ENCODE measurements at regions not wholly inside any gene's neighbourhood (a gene's known extent, or its start where the extent isn't known, plus 50 kb on each side); places are given as distances from the start of the nearest gene placed in this dataset.
"Not testable (repeated sequence)": the region's sequence is repeated elsewhere in the genome, so short reads cannot be mapped to it uniquely, and the experiment has no call there.

- no peak for DNase-seq (ENCODE audit: extremely low read depth in 1 of 11, low read depth in 9 of 11, low spot score in 4 of 11)
These were observed 1013.2 kb downstream of the MRPL39 start for GRCh38 chr21:24594082-24594481.

DNA sequence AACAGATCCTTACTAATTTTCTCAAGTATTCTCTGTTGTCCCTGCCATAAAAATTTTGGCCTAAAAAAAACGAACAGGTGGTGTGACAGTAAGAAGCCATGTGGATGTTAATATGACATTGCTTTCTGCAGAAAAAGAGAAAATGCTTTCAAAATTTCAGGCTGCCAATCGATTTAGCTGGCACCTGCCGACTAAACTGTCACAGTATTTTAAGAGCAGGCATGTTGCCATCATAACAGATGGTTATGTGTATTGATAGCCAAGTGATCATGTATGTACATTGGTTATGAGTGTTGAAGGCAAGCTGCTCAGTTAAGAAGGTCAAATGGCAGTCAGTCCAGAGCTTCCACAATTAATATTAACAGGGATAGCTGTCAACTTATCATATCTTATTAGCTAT, 1017.0 kb downstream of the MRPL39 start:
- DNase-seq (ENCODE audit: extremely low read depth in 1 of 11, low read depth in 9 of 11, low spot score in 4 of 11) = no peak

GRCh38 chr21:24583473-24583872, 1023.8 kb downstream of the MRPL39 start:
- DNase-seq (ENCODE audit: extremely low read depth in 1 of 11, low read depth in 9 of 11, low spot score in 4 of 11) = no peak

DNA sequence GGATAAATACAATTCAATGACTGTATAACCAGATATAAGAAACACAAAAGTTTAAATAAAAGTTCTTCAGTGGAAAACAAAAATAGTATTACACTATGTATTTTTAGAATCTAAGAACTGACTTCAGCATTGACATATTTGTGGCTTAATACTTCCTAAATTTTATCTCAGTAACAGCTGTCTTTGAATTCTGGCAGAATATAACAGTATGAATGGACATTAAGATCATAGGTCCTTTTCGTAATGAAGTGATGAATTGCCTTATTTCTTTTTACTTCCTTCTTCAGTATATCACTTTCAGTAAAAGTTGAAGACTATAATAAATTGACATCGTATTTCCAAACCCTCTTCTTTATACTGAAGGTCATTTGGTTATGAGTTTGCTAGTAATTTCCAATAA, 1030.0 kb downstream of the MRPL39 start:
- DNase-seq (ENCODE audit: extremely low read depth in 1 of 11, low read depth in 9 of 11, low spot score in 4 of 11) = no peak

DNA sequence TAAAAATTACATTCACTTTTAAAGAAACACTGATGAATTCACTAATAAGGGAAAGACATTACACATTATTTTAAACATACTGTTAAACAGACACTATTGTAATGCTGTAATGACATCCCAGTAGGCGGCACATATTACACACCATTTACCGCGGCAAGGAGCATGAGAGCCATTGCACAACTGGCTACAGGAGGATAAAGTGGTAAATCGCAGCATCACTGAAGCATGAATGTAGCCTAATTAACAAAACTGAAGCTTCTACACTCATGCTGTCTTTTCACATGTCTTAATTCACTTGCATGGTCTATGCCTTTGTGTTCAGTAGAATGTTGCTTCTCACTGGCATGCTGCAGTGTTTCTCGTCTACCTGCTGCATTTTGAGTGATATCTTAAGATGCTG, 1046.0 kb downstream of the MRPL39 start:
- peak in 2 of 11 donors; percentile 1 to 2 for DNase-seq (ENCODE audit: extremely low read depth in 1 of 11, low read depth in 9 of 11, low spot score in 4 of 11)

DNA sequence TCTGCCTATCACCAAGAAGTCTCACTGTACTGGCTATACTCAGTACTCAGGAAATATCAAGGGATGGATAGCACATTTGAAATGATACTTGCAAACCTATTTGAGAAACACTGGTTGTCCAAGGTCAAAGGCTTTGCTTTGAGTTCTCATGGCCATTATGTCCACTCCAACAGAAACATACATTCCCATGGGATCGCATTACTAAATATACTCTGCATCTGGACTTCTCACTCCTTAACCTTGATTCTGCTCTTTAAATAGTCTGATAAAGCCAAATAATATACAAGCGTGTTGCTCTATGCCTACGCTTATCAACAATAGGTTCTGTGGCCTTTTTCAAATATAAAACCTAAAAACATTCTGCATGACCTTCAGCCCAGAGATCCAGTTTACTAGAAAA, 1054.8 kb downstream of the MRPL39 start:
- DNase-seq (ENCODE audit: extremely low read depth in 1 of 11, low read depth in 9 of 11, low spot score in 4 of 11) = no peak

GRCh38 chr21:24545807-24546361, 1061.4 kb downstream of the MRPL39 start:
- DNase-seq (ENCODE audit: extremely low read depth in 1 of 11, low read depth in 9 of 11, low spot score in 4 of 11) = no peak

- peak in 1 of 11 donors; percentile 2 for DNase-seq (ENCODE audit: extremely low read depth in 1 of 11, low read depth in 9 of 11, low spot score in 4 of 11)
These were observed 1093.1 kb downstream of the MRPL39 start for GRCh38 chr21:24514081-24514733.

DNA sequence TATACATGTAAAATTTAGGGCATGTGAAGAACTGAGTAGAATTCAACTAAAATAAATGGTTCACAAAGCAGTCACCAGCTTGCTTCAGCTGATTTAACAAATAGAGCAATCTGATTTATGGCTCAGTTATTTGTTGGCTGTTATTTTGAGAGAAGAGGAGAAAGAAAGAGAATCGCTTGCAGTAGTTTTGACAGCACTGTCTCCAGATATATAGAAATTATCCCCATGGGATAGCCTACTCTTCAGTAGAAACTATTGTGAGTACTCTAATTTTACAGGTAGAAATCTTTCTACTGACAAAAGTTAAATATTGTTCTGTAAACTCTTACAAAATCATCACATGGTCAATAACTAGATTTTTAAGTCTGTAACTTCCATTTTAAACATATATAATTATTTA, 1098.2 kb downstream of the MRPL39 start:
- DNase-seq (ENCODE audit: extremely low read depth in 1 of 11, low read depth in 9 of 11, low spot score in 4 of 11) = no peak

- no peak for DNase-seq (ENCODE audit: extremely low read depth in 1 of 11, low read depth in 9 of 11, low spot score in 4 of 11)
These were observed 1120.3 kb downstream of the MRPL39 start for GRCh38 chr21:24486973-24487372.

DNA sequence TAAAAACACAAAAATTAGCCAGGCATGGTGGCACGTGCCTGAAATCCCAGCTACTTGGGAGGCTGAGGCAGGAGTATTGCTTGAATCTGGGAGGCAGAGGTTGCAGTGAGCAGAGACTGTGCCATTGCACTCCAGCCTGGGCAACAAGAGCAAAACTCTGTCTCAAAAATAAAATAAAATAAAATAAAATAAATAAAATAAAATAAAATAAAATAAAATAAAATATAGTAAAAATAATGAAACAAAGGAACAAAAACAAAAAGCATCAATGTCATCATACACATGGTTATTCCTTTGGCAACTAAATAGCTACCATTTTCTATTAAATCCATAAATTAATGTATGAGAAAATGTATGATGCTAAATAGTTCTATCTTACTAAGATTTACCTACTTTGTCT, 1123.9 kb downstream of the MRPL39 start:
- DNase-seq (ENCODE audit: extremely low read depth in 1 of 11, low read depth in 9 of 11, low spot score in 4 of 11) = not testable (repeated sequence)

GRCh38 chr21:24470852-24471251, 1136.4 kb downstream of the MRPL39 start:
- no peak for DNase-seq (ENCODE audit: extremely low read depth in 1 of 11, low read depth in 9 of 11, low spot score in 4 of 11)

DNA sequence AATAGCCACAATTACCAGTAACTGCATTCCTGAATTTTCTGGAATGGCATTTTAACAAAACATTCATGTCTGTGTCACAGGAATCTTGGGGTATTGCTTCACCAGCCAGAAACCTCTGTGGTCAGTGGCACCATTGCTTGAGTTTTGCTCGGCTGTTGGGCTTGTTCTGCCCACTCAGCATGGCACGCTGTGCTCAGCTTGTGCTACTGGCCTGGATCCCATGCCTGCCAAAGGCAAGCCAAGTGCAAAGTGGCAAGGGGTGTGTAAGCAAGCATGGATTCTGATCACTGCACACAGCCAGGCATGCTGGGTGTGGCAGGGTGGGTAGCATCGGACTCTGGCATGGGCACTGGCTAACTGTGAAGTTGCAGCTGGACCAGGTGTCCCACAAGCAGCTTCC, 1150.9 kb downstream of the MRPL39 start:
- no peak for DNase-seq (ENCODE audit: extremely low read depth in 1 of 11, low read depth in 9 of 11, low spot score in 4 of 11)

GRCh38 chr21:24450119-24450518, 1157.2 kb downstream of the MRPL39 start:
- DNase-seq (ENCODE audit: extremely low read depth in 1 of 11, low read depth in 9 of 11, low spot score in 4 of 11) = no peak

GRCh38 chr21:24445517-24445916, 1161.8 kb downstream of the MRPL39 start:
- DNase-seq (ENCODE audit: extremely low read depth in 1 of 11, low read depth in 9 of 11, low spot score in 4 of 11) = no peak

GRCh38 chr21:24444736-24445135, 1162.5 kb downstream of the MRPL39 start:
- no peak for DNase-seq (ENCODE audit: extremely low read depth in 1 of 11, low read depth in 9 of 11, low spot score in 4 of 11)

DNA sequence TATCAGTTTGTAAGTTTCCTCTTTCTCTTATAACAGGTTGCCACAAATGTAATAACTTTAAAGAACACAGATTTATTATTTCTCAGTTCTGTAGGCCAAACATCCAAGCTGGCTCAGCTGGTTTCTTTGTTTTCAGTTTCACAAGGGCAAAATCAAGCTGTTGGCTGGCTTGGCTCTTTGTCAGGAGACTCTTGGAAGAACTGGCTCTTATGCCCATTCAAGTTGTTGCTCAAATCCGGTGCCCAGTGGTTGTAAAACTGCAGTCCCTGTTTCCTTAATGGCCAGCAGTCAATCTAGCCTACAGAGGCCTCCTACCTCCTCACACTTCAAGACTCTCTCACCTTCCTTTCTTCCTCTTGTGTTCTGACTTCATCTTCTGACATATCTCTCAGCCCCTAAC, 1171.0 kb downstream of the MRPL39 start:
- DNase-seq (ENCODE audit: extremely low read depth in 1 of 11, low read depth in 9 of 11, low spot score in 4 of 11) = no peak

- no peak for DNase-seq (ENCODE audit: extremely low read depth in 1 of 11, low read depth in 9 of 11, low spot score in 4 of 11)
These were observed 1178.6 kb downstream of the MRPL39 start for GRCh38 chr21:24428591-24429199.

DNA sequence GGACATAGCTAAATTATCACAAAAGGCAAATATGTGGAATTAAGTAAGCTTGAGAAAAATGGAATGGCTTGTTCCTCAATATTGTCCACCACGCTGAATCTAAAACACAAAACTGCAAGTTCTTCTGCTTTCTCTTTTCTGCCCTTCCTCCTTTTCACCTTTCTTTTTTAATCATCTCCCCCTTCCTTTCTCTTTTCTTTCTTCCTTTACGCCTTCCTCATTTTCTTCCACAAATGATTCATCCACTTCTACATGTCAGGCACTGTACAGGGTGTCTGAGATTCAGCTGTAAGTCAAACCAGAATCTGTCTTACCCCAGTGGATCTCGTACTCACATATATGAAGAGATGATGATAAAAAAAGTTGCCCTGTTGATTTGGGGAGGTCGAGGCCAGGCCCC, 1182.5 kb downstream of the MRPL39 start:
- DNase-seq (ENCODE audit: extremely low read depth in 1 of 11, low read depth in 9 of 11, low spot score in 4 of 11) = no peak

- no peak for DNase-seq (ENCODE audit: extremely low read depth in 1 of 11, low read depth in 9 of 11, low spot score in 4 of 11)
These were observed 1183.7 kb downstream of the MRPL39 start for GRCh38 chr21:24423546-24423945.

- no peak for DNase-seq (ENCODE audit: extremely low read depth in 1 of 11, low read depth in 9 of 11, low spot score in 4 of 11)
These were observed 1186.6 kb downstream of the MRPL39 start for GRCh38 chr21:24420689-24421088.

Measured in renal cortex interstitium (tissue), 11 donors.